ENCODE measurements at regions not wholly inside any gene's neighbourhood (a gene's known extent, or its start where the extent isn't known, plus 50 kb on each side); places are given as distances from the start of the nearest gene placed in this dataset.

DNA sequence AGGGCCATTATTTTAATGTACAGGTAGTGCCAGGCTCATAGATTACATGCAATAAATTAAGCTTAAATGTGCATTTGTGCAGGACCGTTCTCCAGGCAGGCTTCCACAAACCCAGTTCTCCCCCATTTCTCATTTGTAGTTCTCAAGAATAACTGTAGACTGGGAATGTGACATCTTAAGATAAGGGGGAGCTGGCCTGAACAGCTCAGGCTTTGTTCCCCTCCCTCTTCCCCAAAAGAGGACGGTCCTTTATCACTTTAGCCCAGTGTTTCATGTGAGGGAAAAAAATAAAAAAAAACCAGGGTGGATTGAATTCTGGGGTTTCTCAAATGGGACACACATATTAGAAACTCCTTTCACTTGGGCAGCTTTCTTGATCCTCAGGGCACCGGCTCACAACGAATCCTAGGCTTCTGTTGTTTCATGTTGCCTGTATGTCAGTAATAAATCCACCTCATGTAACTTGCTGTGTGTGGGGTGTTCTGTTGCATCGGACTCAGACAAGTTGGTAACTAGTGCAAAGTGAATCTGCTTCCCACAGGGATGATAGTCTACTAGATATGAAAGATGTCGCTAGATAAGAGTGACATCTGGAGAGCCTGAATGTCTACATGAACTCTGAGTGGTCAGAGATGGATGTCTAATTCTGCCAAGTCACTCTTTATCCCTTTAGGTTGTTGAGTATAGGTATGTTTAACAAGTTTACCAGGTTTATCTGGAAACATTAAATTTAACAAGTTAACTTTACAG, 2030.6 kb upstream of the NUDT12 start:
- no peak overlapping the region for H3K27ac ChIP-seq (ENCODE audit: extremely low read depth, low read depth, low read length)
- TF ChIP-seq ZNF335 (tag by site-specific recombination; conservative IDR thresholded peaks at IDR 0.05): no peak
- TF ChIP-seq ZIC2 (tag by site-specific recombination; IDR thresholded peaks at IDR 0.05): no peak
- TF ChIP-seq, protein P1, sequence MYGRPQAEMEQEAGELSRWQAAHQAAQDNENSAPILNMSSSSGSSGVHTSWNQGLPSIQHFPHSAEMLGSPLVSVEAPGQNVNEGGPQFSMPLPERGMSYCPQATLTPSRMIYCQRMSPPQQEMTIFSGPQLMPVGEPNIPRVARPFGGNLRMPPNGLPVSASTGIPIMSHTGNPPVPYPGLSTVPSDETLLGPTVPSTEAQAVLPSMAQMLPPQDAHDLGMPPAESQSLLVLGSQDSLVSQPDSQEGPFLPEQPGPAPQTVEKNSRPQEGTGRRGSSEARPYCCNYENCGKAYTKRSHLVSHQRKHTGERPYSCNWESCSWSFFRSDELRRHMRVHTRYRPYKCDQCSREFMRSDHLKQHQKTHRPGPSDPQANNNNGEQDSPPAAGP (tag by site-specific recombination; IDR thresholded peaks at IDR 0.05): no peak
- TF ChIP-seq ZNF221 (tag by site-specific recombination; IDR thresholded peaks at IDR 0.05; ENCODE audit: borderline replicate concordance): no peak
- TF ChIP-seq ZNF521 (tag by site-specific recombination; IDR thresholded peaks at IDR 0.05): no peak
- TF ChIP-seq ZNF248 (tag by site-specific recombination; IDR thresholded peaks at IDR 0.05): no peak
- TF ChIP-seq ZBTB1 (tag by site-specific recombination; IDR thresholded peaks at IDR 0.05): no peak
- no peak for TF ChIP-seq HOXD13 (CRISPR knock-in tag; IDR thresholded peaks at IDR 0.05; ENCODE audit: borderline replicate concordance)
- TF ChIP-seq KLF16 (tag by site-specific recombination; IDR thresholded peaks at IDR 0.05): no peak
- TF ChIP-seq ZNF138 (tag by site-specific recombination; IDR thresholded peaks at IDR 0.05; ENCODE audit: borderline replicate concordance): no peak
- TF ChIP-seq REST (tag by site-specific recombination; IDR thresholded peaks at IDR 0.05): no peak
- no peak for TF ChIP-seq BCL6B (tag by site-specific recombination; IDR thresholded peaks at IDR 0.05)
- no peak for TF ChIP-seq ZNF48 (tag by site-specific recombination; IDR thresholded peaks at IDR 0.05)
- TF ChIP-seq ZNF624 (tag by site-specific recombination; IDR thresholded peaks at IDR 0.05): no peak
- TF ChIP-seq HIC1 (tag by site-specific recombination; IDR thresholded peaks at IDR 0.05): no peak
- no peak for TF ChIP-seq ZNF433 (tag by site-specific recombination; IDR thresholded peaks at IDR 0.05; ENCODE audit: low read depth)
- TF ChIP-seq AEBP2 (tag by site-specific recombination; IDR thresholded peaks at IDR 0.05; ENCODE audit: borderline replicate concordance): no peak
- TF ChIP-seq, protein P2, sequence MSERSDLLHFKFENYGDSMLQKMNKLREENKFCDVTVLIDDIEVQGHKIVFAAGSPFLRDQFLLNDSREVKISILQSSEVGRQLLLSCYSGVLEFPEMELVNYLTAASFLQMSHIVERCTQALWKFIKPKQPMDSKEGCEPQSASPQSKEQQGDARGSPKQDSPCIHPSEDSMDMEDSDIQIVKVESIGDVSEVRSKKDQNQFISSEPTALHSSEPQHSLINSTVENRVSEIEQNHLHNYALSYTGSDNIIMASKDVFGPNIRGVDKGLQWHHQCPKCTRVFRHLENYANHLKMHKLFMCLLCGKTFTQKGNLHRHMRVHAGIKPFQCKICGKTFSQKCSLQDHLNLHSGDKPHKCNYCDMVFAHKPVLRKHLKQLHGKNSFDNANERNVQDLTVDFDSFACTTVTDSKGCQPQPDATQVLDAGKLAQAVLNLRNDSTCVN (tag by site-specific recombination; optimal IDR thresholded peaks at IDR 0.05): no peak
- no peak for TF ChIP-seq ZNF280D (tag by site-specific recombination; IDR thresholded peaks at IDR 0.05)
- TF ChIP-seq PRDM1 (tag by site-specific recombination; IDR thresholded peaks at IDR 0.05): no peak
- H3K36me3 ChIP-seq (ENCODE audit: control insufficient read depth in 2 of 2, insufficient read depth in 1 of 2, low read length in 2 of 2): no peaks in the 10 kb centered on the region
- POLR2A ChIA-PET: no interaction called here
- no peaks in the 10 kb centered on the region for H3K4me1 ChIP-seq (ENCODE audit: control insufficient read depth, insufficient read depth, low read length)
- no peaks in the 10 kb centered on the region for H3K9me3 ChIP-seq (ENCODE audit: control insufficient read depth, insufficient read depth, low read depth, low read length)
- CTCF ChIA-PET: interaction anchor here (0.6 kb wide), 1 partner anchor 1596 kb away, joined by 3 read pairs; no protein-coding TSS in a partner anchor
- H3K4me3 ChIP-seq (ENCODE audit: low read depth, low read length): no peak overlapping the region

All from HEK293 (cell line).